CD14-positive monocyte (primary cell): ENCODE measurements at regions not wholly inside any gene's neighbourhood (a gene's known extent, or its start where the extent isn't known, plus 50 kb on each side); places are given as distances from the start of the nearest gene placed in this dataset.

Experiments used
- DNase-seq, 3 donors: peaks; one replicate each; pipeline ENCODE4 v3.0.0-alpha.2; 2011 to 2022
- H2AFZ ChIP-seq: 2 replicates; pipeline ENCODE4 v1.6.0; 2012; ENCODE audit warnings: mild to moderate bottlenecking, low read depth, low read length, inconsistent platforms; ENCODE audit not compliant: insufficient read depth, poor library complexity, severe bottlenecking
- H3K27ac ChIP-seq, 2 donors: 1 replicate in 1 of 2; 2 replicates in 1 of 2; pipeline ENCODE4 v1.5.1; 2012 to 2013; ENCODE audit warnings: low read length in 2 of 2, control low read depth in 1 of 2, inconsistent platforms in 1 of 2, low read depth in 1 of 2, mild to moderate bottlenecking in 1 of 2
- H3K27me3 ChIP-seq, 2 donors: one replicate each; pipeline versions ENCODE4 v1.6.0 to v1.6.1; 2011 to 2013; ENCODE audit warnings: low read length in 2 of 2; ENCODE audit not compliant: control insufficient read depth in 2 of 2, insufficient read depth in 2 of 2
- H3K36me3 ChIP-seq, 2 donors: replicated peaks in 1 of 2; 1 replicate in 1 of 2; 2 replicates in 1 of 2; pipeline versions ENCODE4 v1.5.1 to v1.6.1; 2012 to 2013; ENCODE audit warnings: low read length in 2 of 2, control low read depth in 1 of 2, inconsistent platforms in 1 of 2, mild to moderate bottlenecking in 1 of 2; ENCODE audit not compliant: insufficient read depth in 2 of 2, control insufficient read depth in 1 of 2
- H3K4me1 ChIP-seq, 2 donors: 1 replicate in 1 of 2; 2 replicates in 1 of 2; pipeline versions ENCODE4 v1.5.1 to v1.6.1; 2012 to 2013; ENCODE audit warnings: low read length in 2 of 2, control low read depth in 1 of 2, inconsistent platforms in 1 of 2, mild to moderate bottlenecking in 1 of 2, moderate library complexity in 1 of 2; ENCODE audit not compliant: insufficient read depth in 2 of 2, control insufficient read depth in 1 of 2
- H3K4me2 ChIP-seq: replicated peaks from 2 replicates; pipeline ENCODE3; 2012; ENCODE audit warnings: low read length, moderate library complexity, mild to moderate bottlenecking; ENCODE audit not compliant: poor library complexity, severe bottlenecking; ENCODE audit errors: extremely low read depth
- H3K4me3 ChIP-seq, 3 experiments: fragments of 200-600 bp in 1 of 3; sonication (generic) in 1 of 3; replicated peaks in 1 of 3; 1 replicate in 2 of 3; 2 replicates in 1 of 3; pipeline ENCODE4 v1.5.1; 2011 to 2013; ENCODE audit warnings: low read length in 3 of 3, mild to moderate bottlenecking in 3 of 3, control low read depth in 2 of 3, low read depth in 2 of 3, inconsistent platforms in 1 of 3, moderate library complexity in 1 of 3
- H3K79me2 ChIP-seq: 2 replicates; pipeline ENCODE4 v1.6.0; 2012; ENCODE audit warnings: mild to moderate bottlenecking, control low read depth, inconsistent platforms, low read length, moderate library complexity; ENCODE audit not compliant: insufficient read depth
- H3K9ac ChIP-seq: 2 replicates; pipeline ENCODE4 v1.6.0; 2017; ENCODE audit warnings: low read length, mild to moderate bottlenecking; ENCODE audit not compliant: insufficient read depth, poor library complexity, severe bottlenecking
- H3K9me3 ChIP-seq, 2 donors: replicated peaks in 1 of 2; 1 replicate in 1 of 2; 2 replicates in 1 of 2; pipeline versions ENCODE4 v1.5.1 to v1.6.1; 2012 to 2013; ENCODE audit warnings: low read length in 2 of 2, control low read depth in 1 of 2; ENCODE audit not compliant: control insufficient read depth in 1 of 2, insufficient read depth in 1 of 2
- H4K20me1 ChIP-seq: 2 replicates; pipeline ENCODE4 v1.6.0; 2012; ENCODE audit warnings: mild to moderate bottlenecking, low read length, control low read depth, moderate library complexity; ENCODE audit not compliant: insufficient read depth
- H3K27ac Mint-ChIP-seq, 7 donors: one replicate each; pipeline ENCODE4 v1.8.0; 2020; ENCODE audit warnings: mild to moderate bottlenecking in 7 of 7, mixed read lengths in 7 of 7, moderate library complexity in 6 of 7, inconsistent platforms in 2 of 7
- H3K27me3 Mint-ChIP-seq, 3 donors: one replicate each; pipeline ENCODE4 v1.8.0; 2021 to 2022; ENCODE audit warnings: low read depth in 3 of 3, mild to moderate bottlenecking in 3 of 3, mixed read lengths in 3 of 3, moderate library complexity in 3 of 3, inconsistent platforms in 1 of 3
- H3K36me3 Mint-ChIP-seq, 2 donors: one replicate each; pipeline ENCODE4 v1.8.0; 2020; ENCODE audit warnings: mixed read lengths in 2 of 2, inconsistent platforms in 1 of 2, mild to moderate bottlenecking in 1 of 2
- H3K4me1 Mint-ChIP-seq: one replicate; pipeline ENCODE4 v1.8.0; 2020; ENCODE audit warnings: mild to moderate bottlenecking, mixed read lengths
- H3K4me3 Mint-ChIP-seq, 2 donors: one replicate each; pipeline ENCODE4 v1.8.0; 2020; ENCODE audit warnings: mild to moderate bottlenecking in 2 of 2, mixed read lengths in 2 of 2, moderate library complexity in 1 of 2
- H3K9me3 Mint-ChIP-seq, 7 donors: one replicate each; pipeline ENCODE4 v1.8.0; 2020 to 2022; ENCODE audit warnings: mixed read lengths in 7 of 7, mild to moderate bottlenecking in 6 of 7, moderate library complexity in 6 of 7, inconsistent platforms in 2 of 7
- WGBS: methylation state at CpG from one replicate; pipeline ENCODE4 v1.1.5; 2013; ENCODE audit warnings: missing lambda C conversion rate; ENCODE audit not compliant: insufficient coverage; 5-methylcytosine and 5-hydroxymethylcytosine counted together
- intact Hi-C, 2 donors: fragments of 100-400 bp; cut with micrococcal nuclease; formaldehyde crosslinking; loops; one replicate each; pipeline versions ENCODE4 v1.15.0 to v1.15.1; 2023
- TF ChIP-seq, protein P1 (sequence below): fragments of 200-600 bp; IDR thresholded peaks from one replicate; pipeline ENCODE4 v1.8.0; 2022; ENCODE audit warnings: antibody characterized with exemption, mild to moderate bottlenecking

DNA sequence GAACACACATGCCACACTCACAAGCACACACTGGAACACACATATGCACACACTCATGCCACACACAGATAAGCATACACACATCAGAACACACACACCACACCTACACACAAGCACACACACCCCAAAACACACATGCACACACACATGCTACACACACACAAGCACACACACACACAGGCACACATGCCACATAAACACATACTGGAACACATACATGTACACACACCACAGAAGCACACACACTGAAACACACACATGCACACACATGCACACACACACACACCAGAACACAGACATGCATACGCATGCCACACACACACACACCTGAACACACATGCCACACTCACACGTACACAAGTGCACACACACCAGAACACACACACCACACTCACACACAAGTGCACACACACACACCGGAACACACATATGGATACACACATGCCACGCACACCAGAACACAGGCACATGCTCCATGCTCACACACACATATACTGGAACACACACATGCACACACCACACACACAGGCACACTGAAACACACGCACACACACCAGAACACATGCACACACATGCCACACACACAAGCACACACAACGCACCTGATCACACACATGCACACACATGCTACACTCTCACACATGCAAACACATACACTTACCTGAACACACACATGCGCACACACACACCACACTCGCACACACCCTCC lies 78.0 kb upstream of the IRX4 start:
- 92% methylated on average over 6 of the region's 8 CpGs for WGBS
- Mint-ChIP-seq H3K4me1 (no peaks in the 10 kb centered on the region), H3K27ac (no peak overlapping the region), H3K4me3 (no peak overlapping the region), H3K27me3 (peaks cover 0 to 13% (median 1%) of the 10 kb centered on the region in 3 donors), H3K36me3 (no peaks in the 10 kb centered on the region), H3K9me3 (peaks cover 0 to 4% (median 0%) of the 10 kb centered on the region in 7 donors)
- DNase-seq: no peak
- Histone ChIP-seq H3K9me3 (peaks cover 0 to 5% of the 10 kb centered on the region in 2 donors), H2AFZ (no peak overlapping the region), H3K4me1 (no peaks in the 10 kb centered on the region), H4K20me1 (no peaks in the 10 kb centered on the region), H3K79me2 (no peaks in the 10 kb centered on the region), H3K9ac (no peak overlapping the region), H3K36me3 (no peaks in the 10 kb centered on the region), H3K27ac (no peak overlapping the region), H3K4me3 (no peak overlapping the region), H3K27me3 (no peaks in the 10 kb centered on the region), H3K4me2 (no peak overlapping the region)
- intact Hi-C loops: no loop called here
- TF ChIP-seq, protein P1, sequence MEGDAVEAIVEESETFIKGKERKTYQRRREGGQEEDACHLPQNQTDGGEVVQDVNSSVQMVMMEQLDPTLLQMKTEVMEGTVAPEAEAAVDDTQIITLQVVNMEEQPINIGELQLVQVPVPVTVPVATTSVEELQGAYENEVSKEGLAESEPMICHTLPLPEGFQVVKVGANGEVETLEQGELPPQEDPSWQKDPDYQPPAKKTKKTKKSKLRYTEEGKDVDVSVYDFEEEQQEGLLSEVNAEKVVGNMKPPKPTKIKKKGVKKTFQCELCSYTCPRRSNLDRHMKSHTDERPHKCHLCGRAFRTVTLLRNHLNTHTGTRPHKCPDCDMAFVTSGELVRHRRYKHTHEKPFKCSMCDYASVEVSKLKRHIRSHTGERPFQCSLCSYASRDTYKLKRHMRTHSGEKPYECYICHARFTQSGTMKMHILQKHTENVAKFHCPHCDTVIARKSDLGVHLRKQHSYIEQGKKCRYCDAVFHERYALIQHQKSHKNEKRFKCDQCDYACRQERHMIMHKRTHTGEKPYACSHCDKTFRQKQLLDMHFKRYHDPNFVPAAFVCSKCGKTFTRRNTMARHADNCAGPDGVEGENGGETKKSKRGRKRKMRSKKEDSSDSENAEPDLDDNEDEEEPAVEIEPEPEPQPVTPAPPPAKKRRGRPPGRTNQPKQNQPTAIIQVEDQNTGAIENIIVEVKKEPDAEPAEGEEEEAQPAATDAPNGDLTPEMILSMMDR: no peak

DNA sequence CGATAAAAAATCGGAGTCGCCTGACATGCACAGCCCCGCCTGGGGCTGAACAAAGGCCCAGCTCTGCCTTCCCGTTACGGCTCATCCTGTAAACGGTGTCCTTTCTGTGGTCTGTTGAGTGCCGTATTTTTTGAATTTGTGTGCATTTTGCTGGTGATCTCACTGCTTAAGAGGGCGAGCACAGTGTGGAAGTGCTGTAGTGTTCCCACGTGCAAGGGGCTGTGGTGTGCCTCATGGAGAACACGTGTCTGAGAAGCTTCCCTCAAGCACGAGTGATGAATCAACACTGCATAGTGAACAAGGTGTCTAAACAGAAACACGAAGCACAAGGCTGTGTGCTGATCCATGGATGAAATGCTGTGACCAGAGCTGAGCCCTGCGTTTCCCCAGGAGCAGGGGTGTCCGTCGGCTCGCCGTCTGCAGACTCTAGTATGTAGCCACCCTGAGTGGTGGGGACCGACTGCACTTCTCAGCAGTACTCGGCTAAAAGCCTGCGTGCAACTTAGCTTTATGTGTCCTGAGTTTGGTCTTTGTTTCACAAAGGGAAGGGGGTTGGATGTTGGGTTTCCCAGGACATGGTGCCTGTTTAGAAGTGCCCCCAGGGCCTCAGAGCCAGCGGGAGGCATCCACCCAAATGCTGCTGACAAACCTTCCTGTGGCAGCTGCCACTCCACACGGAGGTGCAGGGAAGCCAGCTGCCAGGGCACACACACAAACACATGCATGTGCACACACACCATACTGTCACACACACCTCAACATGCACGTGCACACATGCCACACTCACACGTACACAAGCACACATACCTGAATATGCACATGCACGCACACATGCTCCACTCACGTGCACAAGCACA lies 77.2 kb upstream of the IRX4 start:
- H3K9ac ChIP-seq: no peak overlapping the region
- H3K36me3 ChIP-seq: no peaks in the 10 kb centered on the region
- Mint-ChIP-seq H3K27me3 (peaks cover 0 to 14% (median 1%) of the 10 kb centered on the region in 3 donors), H3K4me3 (no peak overlapping the region), H3K4me1 (no peaks in the 10 kb centered on the region), H3K9me3 (peaks cover 0 to 4% (median 0%) of the 10 kb centered on the region in 7 donors), H3K27ac (no peak overlapping the region), H3K36me3 (no peaks in the 10 kb centered on the region)
- H3K27ac ChIP-seq: no peak overlapping the region
- H3K27me3 ChIP-seq: no peaks in the 10 kb centered on the region
- DNase-seq: no peak
- H3K9me3 ChIP-seq: peaks cover 0 to 5% of the 10 kb centered on the region in 2 donors
- TF ChIP-seq, protein P1: no peak
- H3K79me2 ChIP-seq: no peaks in the 10 kb centered on the region
- H3K4me2 ChIP-seq: no peak overlapping the region
- WGBS: 93% methylated on average over 25 of the region's 27 CpGs
- no peak overlapping the region for H3K4me3 ChIP-seq
- intact Hi-C loops: no loop called here
- no peaks in the 10 kb centered on the region for H4K20me1 ChIP-seq
- no peak overlapping the region for H2AFZ ChIP-seq
- H3K4me1 ChIP-seq: no peaks in the 10 kb centered on the region
